ENCODE measurements at regions not wholly inside any gene's neighbourhood (a gene's known extent, or its start where the extent isn't known, plus 50 kb on each side); places are given as distances from the start of the nearest gene placed in this dataset.

DNA sequence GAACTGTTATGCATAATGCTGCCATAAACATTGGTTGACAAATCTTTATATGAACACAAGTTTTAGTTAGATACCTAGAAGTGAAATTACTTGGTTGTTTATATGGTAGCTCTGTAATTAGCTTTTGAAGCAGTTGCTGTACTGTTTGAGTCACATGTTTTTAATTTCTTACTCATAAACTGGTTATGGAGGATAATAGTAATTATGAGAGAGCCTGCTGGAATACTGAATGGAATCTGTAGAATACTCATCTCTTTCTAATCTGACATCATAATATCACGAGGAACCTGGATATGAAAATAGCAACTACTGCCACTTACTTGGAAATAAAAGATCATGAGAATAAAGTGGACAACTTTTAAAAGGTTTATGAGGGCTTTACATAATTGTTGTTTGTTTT is 509.2 kb downstream of the CETN3 start:
- H3K4me3 ChIP-seq (replicated peaks; ENCODE audit: insufficient read depth, low read length): no peak overlapping the region
- no peaks in the 10 kb centered on the region for H3K27me3 ChIP-seq (ENCODE audit: insufficient read depth, poor library complexity, severe bottlenecking)
- TF ChIP-seq SPI1 (IDR thresholded peaks at IDR 0.05; ENCODE audit: borderline replicate concordance, low read depth): no peak
- no peak for TF ChIP-seq POLR2AphosphoS5 (IDR thresholded peaks at IDR 0.05; ENCODE audit: low read depth)
- no peak for TF ChIP-seq GABPA (IDR thresholded peaks at IDR 0.05; ENCODE audit: low read depth)
- no peak for TF ChIP-seq CTCF (IDR thresholded peaks at IDR 0.05; ENCODE audit: insufficient read depth, low read length)
- no peak for TF ChIP-seq REST (IDR thresholded peaks at IDR 0.05; ENCODE audit: insufficient replicate concordance, low read depth)
- no peak for DNase-seq (ENCODE audit: low read depth in 1 of 2, low spot score in 1 of 2)
- H3K27ac ChIP-seq (replicated peaks): no peak overlapping the region

GRCh38 chr5:89899559-89899958 is 510.0 kb downstream of the CETN3 start:
- no peak overlapping the region for H3K27ac ChIP-seq (replicated peaks)
- no peaks in the 10 kb centered on the region for H3K27me3 ChIP-seq (ENCODE audit: insufficient read depth, poor library complexity, severe bottlenecking)
- no peak for TF ChIP-seq GABPA (IDR thresholded peaks at IDR 0.05; ENCODE audit: low read depth)
- TF ChIP-seq SPI1 (IDR thresholded peaks at IDR 0.05; ENCODE audit: borderline replicate concordance, low read depth): no peak
- no peak for TF ChIP-seq POLR2AphosphoS5 (IDR thresholded peaks at IDR 0.05; ENCODE audit: low read depth)
- TF ChIP-seq REST (IDR thresholded peaks at IDR 0.05; ENCODE audit: insufficient replicate concordance, low read depth): no peak
- TF ChIP-seq CTCF (IDR thresholded peaks at IDR 0.05; ENCODE audit: insufficient read depth, low read length): no peak
- H3K4me3 ChIP-seq (replicated peaks; ENCODE audit: insufficient read depth, low read length): no peak overlapping the region
- no peak for DNase-seq (ENCODE audit: low read depth in 1 of 2, low spot score in 1 of 2)

GRCh38 chr5:89893546-89893945 is 516.0 kb downstream of the CETN3 start:
- TF ChIP-seq GABPA (IDR thresholded peaks at IDR 0.05; ENCODE audit: low read depth) (no peak), REST (IDR thresholded peaks at IDR 0.05; ENCODE audit: insufficient replicate concordance, low read depth) (no peak), CTCF (IDR thresholded peaks at IDR 0.05; ENCODE audit: insufficient read depth, low read length) (no peak), SPI1 (IDR thresholded peaks at IDR 0.05; ENCODE audit: borderline replicate concordance, low read depth) (no peak), POLR2AphosphoS5 (IDR thresholded peaks at IDR 0.05; ENCODE audit: low read depth) (no peak)
- Histone ChIP-seq H3K27ac (replicated peaks) (no peak overlapping the region), H3K27me3 (ENCODE audit: insufficient read depth, poor library complexity, severe bottlenecking) (no peaks in the 10 kb centered on the region), H3K4me3 (replicated peaks; ENCODE audit: insufficient read depth, low read length) (no peak overlapping the region)
- no peak for DNase-seq (ENCODE audit: low read depth in 1 of 2, low spot score in 1 of 2)
